PC-3 (cell line): ENCODE measurements at regions not wholly inside any gene's neighbourhood (a gene's known extent, or its start where the extent isn't known, plus 50 kb on each side); places are given as distances from the start of the nearest gene placed in this dataset.

Experiments
- EZH2 ChIP-seq: fragments of 300-600 bp; sonication (generic); IDR thresholded peaks from one replicate; pipeline ENCODE4 v1.6.1; 2017; ENCODE audit warnings: antibody characterized with exemption, mild to moderate bottlenecking, low read length; ENCODE audit not compliant: unreplicated experiment
- EZH2phosphoT487 ChIP-seq: fragments of 300-600 bp; sonication (generic); IDR thresholded peaks from 2 replicates; pipeline ENCODE4 v1.6.1; 2018; ENCODE audit warnings: mild to moderate bottlenecking, antibody characterized with exemption, low read length, borderline replicate concordance
- TF ChIP-seq, protein P1 (sequence below): fragments of 300-600 bp; sonication (generic); conservative IDR thresholded peaks from 2 replicates; pipeline ENCODE4 v1.5.1; 2017; ENCODE audit warnings: antibody characterized with exemption, low read depth, mild to moderate bottlenecking, low read length

DNA sequence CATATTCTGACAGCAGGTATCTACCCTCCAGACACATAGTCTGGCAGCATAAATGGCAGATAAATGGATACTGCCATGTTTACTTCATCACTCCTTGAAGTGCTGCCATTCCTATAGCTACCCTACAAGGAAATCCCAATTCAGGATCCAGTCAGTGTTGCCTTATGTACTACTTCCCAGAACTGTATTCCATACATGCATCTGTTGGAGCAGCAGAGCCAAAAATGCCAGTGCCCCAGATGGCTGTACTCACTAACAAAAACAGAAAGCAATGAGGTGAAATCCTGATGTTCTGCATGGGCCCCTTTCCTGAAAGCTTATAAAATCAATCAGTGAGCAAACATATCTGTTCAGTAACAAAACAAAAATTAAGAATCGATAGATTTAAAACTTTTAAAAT lies 490.0 kb upstream of the COX7C start:
- TF ChIP-seq, protein P1, sequence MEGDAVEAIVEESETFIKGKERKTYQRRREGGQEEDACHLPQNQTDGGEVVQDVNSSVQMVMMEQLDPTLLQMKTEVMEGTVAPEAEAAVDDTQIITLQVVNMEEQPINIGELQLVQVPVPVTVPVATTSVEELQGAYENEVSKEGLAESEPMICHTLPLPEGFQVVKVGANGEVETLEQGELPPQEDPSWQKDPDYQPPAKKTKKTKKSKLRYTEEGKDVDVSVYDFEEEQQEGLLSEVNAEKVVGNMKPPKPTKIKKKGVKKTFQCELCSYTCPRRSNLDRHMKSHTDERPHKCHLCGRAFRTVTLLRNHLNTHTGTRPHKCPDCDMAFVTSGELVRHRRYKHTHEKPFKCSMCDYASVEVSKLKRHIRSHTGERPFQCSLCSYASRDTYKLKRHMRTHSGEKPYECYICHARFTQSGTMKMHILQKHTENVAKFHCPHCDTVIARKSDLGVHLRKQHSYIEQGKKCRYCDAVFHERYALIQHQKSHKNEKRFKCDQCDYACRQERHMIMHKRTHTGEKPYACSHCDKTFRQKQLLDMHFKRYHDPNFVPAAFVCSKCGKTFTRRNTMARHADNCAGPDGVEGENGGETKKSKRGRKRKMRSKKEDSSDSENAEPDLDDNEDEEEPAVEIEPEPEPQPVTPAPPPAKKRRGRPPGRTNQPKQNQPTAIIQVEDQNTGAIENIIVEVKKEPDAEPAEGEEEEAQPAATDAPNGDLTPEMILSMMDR, result no peak
- no peak for TF ChIP-seq EZH2phosphoT487
- no peak for TF ChIP-seq EZH2
